SU-DHL-6 (cell line): ENCODE measurements at regions not wholly inside any gene's neighbourhood (a gene's known extent, or its start where the extent isn't known, plus 50 kb on each side); places are given as distances from the start of the nearest gene placed in this dataset.

Source experiments
- H2AFZ ChIP-seq: fragments of 200-600 bp; sonication (generic); 2 replicates; pipeline ENCODE4 v1.6.1; 2014; ENCODE audit warnings: low read depth, mild to moderate bottlenecking, moderate library complexity, mixed read lengths, antibody characterized with exemption, low read length; ENCODE audit not compliant: severe bottlenecking
- H3F3A ChIP-seq: fragments of 200-600 bp; shearing (Covaris generic); 2 replicates; pipeline ENCODE4 v1.6.0; 2016; ENCODE audit warnings: antibody characterized with exemption, mild to moderate bottlenecking; ENCODE audit not compliant: insufficient read depth
- H3K27ac ChIP-seq: fragments of 200-600 bp; sonication (generic); 2 replicates; pipeline ENCODE4 v1.5.1; 2016; ENCODE audit warnings: low read depth, mild to moderate bottlenecking, low read length, moderate library complexity, mixed read lengths
- H3K27me3 ChIP-seq: fragments of 200-600 bp; sonication (generic), shearing (Covaris generic); 2 replicates; pipeline ENCODE4 v1.6.0; 2014; ENCODE audit warnings: mild to moderate bottlenecking, low read length
- H3K36me3 ChIP-seq: fragments of 200-600 bp; sonication (generic); 2 replicates; pipeline ENCODE4 v1.6.1; 2014; ENCODE audit warnings: mild to moderate bottlenecking, low read length, mixed read lengths
- H3K4me2 ChIP-seq: fragments of 300-600, 200-600 bp; shearing (Covaris generic), sonication (generic); 2 replicates; pipeline ENCODE4 v1.6.0; 2014; ENCODE audit warnings: low read length, low read depth, mild to moderate bottlenecking; ENCODE audit not compliant: poor library complexity, severe bottlenecking
- H3K4me3 ChIP-seq: fragments of 200-600 bp; sonication (generic); 2 replicates; pipeline ENCODE4 v1.5.1; 2014; ENCODE audit warnings: antibody characterized with exemption, low read length, mild to moderate bottlenecking, mixed read lengths; ENCODE audit not compliant: insufficient read depth, poor library complexity, severe bottlenecking
- H3K79me2 ChIP-seq: fragments of 200-600 bp; sonication (generic); 2 replicates; pipeline ENCODE4 v1.6.1; 2014; ENCODE audit warnings: mild to moderate bottlenecking, low read length, moderate library complexity; ENCODE audit not compliant: insufficient read depth
- H3K9ac ChIP-seq: fragments of 200-600 bp; sonication (generic); 2 replicates; pipeline ENCODE4 v1.7.0; 2014; ENCODE audit warnings: mild to moderate bottlenecking, low read length
- H3K9me2 ChIP-seq: fragments of 200-600 bp; sonication (generic); replicated peaks from 2 replicates; pipeline ENCODE4 v1.6.1; 2014; ENCODE audit warnings: low read length; ENCODE audit not compliant: insufficient read depth
- H3K9me3 ChIP-seq: fragments of 200-600 bp; sonication (generic); 2 replicates; pipeline ENCODE4 v1.6.1; 2014; ENCODE audit warnings: low read length, mixed read lengths; ENCODE audit not compliant: insufficient read depth
- H4K20me1 ChIP-seq: fragments of 200-600 bp; sonication (generic); 2 replicates; pipeline ENCODE4 v1.6.1; 2014; ENCODE audit warnings: low read depth, mild to moderate bottlenecking, antibody characterized with exemption, low read length, moderate library complexity, mixed read lengths
- EZH2phosphoT487 ChIP-seq: fragments of 200-600 bp; sonication (generic), shearing (Covaris generic); conservative IDR thresholded peaks from 2 replicates; pipeline ENCODE4 v1.6.1; 2018; ENCODE audit warnings: mild to moderate bottlenecking, antibody characterized with exemption, low read length, moderate library complexity, mixed read lengths
- TF ChIP-seq, protein P1 (sequence below): fragments of 200-600 bp; sonication (generic); IDR thresholded peaks from one replicate; pipeline ENCODE4 v1.5.1; 2017; ENCODE audit warnings: antibody characterized with exemption, mild to moderate bottlenecking, low read length, moderate library complexity; ENCODE audit not compliant: insufficient read depth, poor library complexity, severe bottlenecking

DNA sequence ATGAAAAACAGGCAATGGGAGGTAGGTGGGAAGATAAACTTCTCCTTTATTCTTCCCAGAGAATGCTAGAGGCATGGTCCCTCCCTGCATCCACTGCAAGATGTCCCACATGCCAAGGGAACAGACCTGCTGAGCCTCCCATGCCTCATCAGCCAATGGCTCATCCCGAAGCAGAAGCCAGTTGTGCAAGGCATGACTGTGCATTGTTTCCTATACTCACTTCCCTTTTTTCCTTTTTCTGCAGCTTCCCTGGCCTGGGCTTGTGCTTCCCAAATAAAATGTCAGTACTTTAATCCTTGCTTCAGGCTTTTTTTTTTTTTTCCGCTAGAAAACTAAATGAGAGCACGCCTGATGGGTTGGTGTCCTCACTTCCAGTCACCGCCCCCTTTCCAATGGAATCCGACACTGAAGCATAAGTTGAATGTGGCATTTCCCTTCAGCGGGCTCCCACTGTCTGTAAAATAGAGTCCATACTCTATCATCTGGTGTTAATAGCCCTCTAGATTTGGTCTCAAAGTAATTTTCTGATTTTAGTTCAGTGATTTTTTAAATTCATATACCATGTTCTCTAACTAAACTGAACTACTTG lies 239.0 kb upstream of the JADE1 start:
- no peaks in the 10 kb centered on the region for H3K79me2 ChIP-seq
- no peaks in the 10 kb centered on the region for H3K27me3 ChIP-seq
- H3K9me2 ChIP-seq, result no peaks in the 10 kb centered on the region
- H3K4me3 ChIP-seq, result no peak overlapping the region
- no peak overlapping the region for H2AFZ ChIP-seq
- H3K27ac ChIP-seq, result no peak overlapping the region
- H3F3A ChIP-seq, result no peaks in the 10 kb centered on the region
- H3K9ac ChIP-seq, result no peak overlapping the region
- H3K36me3 ChIP-seq, result no peaks in the 10 kb centered on the region
- no peaks in the 10 kb centered on the region for H4K20me1 ChIP-seq
- H3K4me2 ChIP-seq, result no peak overlapping the region
- no peak for TF ChIP-seq EZH2phosphoT487
- TF ChIP-seq, protein P1, sequence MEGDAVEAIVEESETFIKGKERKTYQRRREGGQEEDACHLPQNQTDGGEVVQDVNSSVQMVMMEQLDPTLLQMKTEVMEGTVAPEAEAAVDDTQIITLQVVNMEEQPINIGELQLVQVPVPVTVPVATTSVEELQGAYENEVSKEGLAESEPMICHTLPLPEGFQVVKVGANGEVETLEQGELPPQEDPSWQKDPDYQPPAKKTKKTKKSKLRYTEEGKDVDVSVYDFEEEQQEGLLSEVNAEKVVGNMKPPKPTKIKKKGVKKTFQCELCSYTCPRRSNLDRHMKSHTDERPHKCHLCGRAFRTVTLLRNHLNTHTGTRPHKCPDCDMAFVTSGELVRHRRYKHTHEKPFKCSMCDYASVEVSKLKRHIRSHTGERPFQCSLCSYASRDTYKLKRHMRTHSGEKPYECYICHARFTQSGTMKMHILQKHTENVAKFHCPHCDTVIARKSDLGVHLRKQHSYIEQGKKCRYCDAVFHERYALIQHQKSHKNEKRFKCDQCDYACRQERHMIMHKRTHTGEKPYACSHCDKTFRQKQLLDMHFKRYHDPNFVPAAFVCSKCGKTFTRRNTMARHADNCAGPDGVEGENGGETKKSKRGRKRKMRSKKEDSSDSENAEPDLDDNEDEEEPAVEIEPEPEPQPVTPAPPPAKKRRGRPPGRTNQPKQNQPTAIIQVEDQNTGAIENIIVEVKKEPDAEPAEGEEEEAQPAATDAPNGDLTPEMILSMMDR, result no peak
- H3K9me3 ChIP-seq, result no peaks in the 10 kb centered on the region

DNA sequence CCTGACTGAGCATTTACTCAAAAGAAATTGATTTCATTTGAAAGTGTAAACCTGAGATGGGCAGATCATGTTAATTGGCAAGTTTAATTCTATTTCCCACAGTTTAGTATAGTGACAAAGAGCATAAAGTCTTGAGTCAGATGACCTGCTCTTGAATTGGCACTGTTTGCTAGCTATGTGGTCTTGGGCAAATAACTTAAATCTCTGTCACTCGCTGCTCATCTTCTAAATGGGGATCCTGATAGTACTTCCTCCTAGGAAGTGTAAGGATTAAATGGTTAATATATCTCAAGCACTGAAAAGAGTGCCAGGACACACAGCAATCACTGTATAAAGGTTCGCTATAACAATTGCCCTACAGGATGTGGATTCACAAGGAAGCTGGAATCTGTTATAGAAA lies 242.8 kb upstream of the JADE1 start:
- Histone ChIP-seq H3K9me2 (no peaks in the 10 kb centered on the region), H3K27ac (no peak overlapping the region), H3K4me2 (no peak overlapping the region), H3F3A (no peaks in the 10 kb centered on the region), H3K27me3 (no peaks in the 10 kb centered on the region), H3K79me2 (no peaks in the 10 kb centered on the region), H3K9ac (no peak overlapping the region), H2AFZ (no peak overlapping the region), H3K4me3 (no peak overlapping the region), H3K36me3 (no peaks in the 10 kb centered on the region), H3K9me3 (no peaks in the 10 kb centered on the region), H4K20me1 (no peaks in the 10 kb centered on the region)
- no peak for TF ChIP-seq EZH2phosphoT487
- TF ChIP-seq, protein P1, result no peak

DNA sequence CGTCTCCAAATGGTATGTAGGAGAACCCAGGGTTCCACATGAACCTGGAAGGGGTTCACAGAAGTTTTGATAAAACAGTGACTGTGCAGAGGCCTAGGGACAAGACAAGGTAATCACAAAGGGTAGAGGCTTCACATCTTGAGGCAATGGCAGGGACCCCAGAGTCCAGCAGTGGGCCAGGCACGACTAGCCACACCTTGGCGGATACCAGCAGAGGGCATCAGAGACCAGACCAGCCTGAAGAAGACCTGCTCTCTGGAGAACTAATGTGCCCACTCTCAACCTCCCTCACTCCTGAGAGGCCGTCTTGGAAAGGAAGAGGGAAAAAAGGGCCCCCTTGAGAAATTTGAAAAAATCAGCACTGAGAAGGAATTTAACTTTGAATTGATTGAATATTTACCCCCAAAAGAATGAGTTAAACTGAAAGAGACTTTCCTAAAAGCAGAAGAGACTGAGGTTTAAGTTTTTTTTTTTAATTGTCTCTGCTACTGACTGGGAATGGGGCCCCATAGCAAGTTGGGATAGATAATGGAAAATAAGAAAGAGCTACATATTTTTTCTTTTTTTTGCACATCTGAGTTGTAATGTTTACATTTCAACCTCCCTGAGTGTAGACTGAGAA lies 243.8 kb upstream of the JADE1 start:
- H2AFZ ChIP-seq, result no peak overlapping the region
- H3K9me2 ChIP-seq, result no peaks in the 10 kb centered on the region
- H3K27ac ChIP-seq, result no peak overlapping the region
- no peaks in the 10 kb centered on the region for H4K20me1 ChIP-seq
- no peak overlapping the region for H3K4me3 ChIP-seq
- H3F3A ChIP-seq, result no peaks in the 10 kb centered on the region
- H3K4me2 ChIP-seq, result no peak overlapping the region
- no peaks in the 10 kb centered on the region for H3K79me2 ChIP-seq
- TF ChIP-seq EZH2phosphoT487, result no peak
- TF ChIP-seq, protein P1, result peak; percentile 30
- no peaks in the 10 kb centered on the region for H3K9me3 ChIP-seq
- H3K9ac ChIP-seq, result no peak overlapping the region
- no peaks in the 10 kb centered on the region for H3K36me3 ChIP-seq
- no peaks in the 10 kb centered on the region for H3K27me3 ChIP-seq
